ENCODE measurements at regions not wholly inside any gene's neighbourhood (a gene's known extent, or its start where the extent isn't known, plus 50 kb on each side); places are given as distances from the start of the nearest gene placed in this dataset.

DNA sequence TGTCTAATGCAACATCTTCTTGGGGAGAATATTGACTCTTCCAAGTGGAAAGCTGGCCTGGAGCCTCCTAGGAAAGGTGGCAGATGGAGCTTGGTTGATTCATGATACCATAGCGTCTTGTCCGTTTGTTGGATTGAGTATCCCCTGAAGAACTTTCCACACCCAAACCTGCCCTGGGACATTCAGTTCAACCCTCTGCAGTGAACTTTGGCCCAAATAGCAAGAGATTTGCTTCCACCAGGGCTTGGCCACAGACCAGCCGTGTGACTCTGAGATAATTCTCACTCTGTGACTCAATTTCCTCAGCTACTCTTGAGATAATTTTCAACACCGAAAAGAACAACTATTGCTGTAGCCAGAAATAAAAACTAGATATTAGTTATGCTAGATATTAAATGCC lies 108.0 kb upstream of the RAD23B start:
- H3K79me2 ChIP-seq (ENCODE audit: low read length), result no peaks in the 10 kb centered on the region
- no peaks in the 10 kb centered on the region for H3K9me2 ChIP-seq (replicated peaks; ENCODE audit: insufficient read depth, low read length)
- H3K27ac ChIP-seq (ENCODE audit: low read length), result no peak overlapping the region
- H2AFZ ChIP-seq (ENCODE audit: low read length), result no peak overlapping the region
- DNase-seq, result no peak
- H3K4me3 ChIP-seq (ENCODE audit: low read length), result no peak overlapping the region
- H3K36me3 ChIP-seq (ENCODE audit: insufficient read depth, low read length), result no peaks in the 10 kb centered on the region
- H3K4me2 ChIP-seq (ENCODE audit: low read depth, low read length, poor library complexity, severe bottlenecking), result no peak overlapping the region
- H3K9ac ChIP-seq (ENCODE audit: low read length), result no peak overlapping the region
- no peaks in the 10 kb centered on the region for H3K27me3 ChIP-seq (ENCODE audit: low read length)
- no peaks in the 10 kb centered on the region for H3K4me1 ChIP-seq (ENCODE audit: low read length)
- H3K9me3 ChIP-seq (ENCODE audit: low read length), result no peaks in the 10 kb centered on the region
- no peaks in the 10 kb centered on the region for H4K20me1 ChIP-seq (ENCODE audit: insufficient read depth, low read depth, low read length)

DNA sequence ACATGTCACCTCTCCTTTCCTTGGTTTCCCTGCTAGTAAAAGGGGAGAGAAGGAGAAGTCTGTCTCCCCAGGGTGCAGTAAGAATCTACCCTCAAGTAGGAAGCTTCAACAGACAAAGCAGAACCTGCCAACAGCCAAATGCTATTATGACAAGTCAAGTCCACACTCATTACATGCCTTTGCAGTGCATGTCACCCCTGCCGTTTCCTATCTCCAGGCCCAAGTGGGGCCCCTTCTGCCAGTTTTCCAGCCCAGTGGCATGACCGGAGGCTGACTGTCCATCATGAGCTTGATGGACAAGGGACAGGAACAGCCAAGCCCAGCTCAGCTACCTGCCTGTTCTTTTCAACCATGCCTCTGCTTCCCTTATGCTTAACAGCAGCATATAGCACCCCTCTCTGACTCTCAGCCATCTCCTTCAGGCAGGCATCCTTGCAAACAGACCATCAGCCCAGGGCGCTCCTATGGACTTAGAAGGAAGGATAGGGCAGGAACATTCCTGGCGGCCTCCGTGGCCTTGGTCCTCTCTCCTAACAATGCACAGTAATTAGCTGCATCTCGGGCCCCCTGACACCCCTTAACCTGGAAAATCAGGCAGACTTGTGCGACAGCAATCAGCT lies 107.2 kb upstream of the RAD23B start:
- Histone ChIP-seq H3K9me3 (ENCODE audit: low read length) (no peaks in the 10 kb centered on the region), H3K27me3 (ENCODE audit: low read length) (no peaks in the 10 kb centered on the region), H3K36me3 (ENCODE audit: insufficient read depth, low read length) (no peaks in the 10 kb centered on the region), H3K9me2 (replicated peaks; ENCODE audit: insufficient read depth, low read length) (no peaks in the 10 kb centered on the region), H3K9ac (ENCODE audit: low read length) (no peak overlapping the region), H3K27ac (ENCODE audit: low read length) (no peak overlapping the region), H3K4me3 (ENCODE audit: low read length) (no peak overlapping the region), H3K79me2 (ENCODE audit: low read length) (no peaks in the 10 kb centered on the region), H4K20me1 (ENCODE audit: insufficient read depth, low read depth, low read length) (no peaks in the 10 kb centered on the region), H2AFZ (ENCODE audit: low read length) (no peak overlapping the region), H3K4me1 (ENCODE audit: low read length) (no peaks in the 10 kb centered on the region), H3K4me2 (ENCODE audit: low read depth, low read length, poor library complexity, severe bottlenecking) (no peak overlapping the region)
- no peak for DNase-seq

DNA sequence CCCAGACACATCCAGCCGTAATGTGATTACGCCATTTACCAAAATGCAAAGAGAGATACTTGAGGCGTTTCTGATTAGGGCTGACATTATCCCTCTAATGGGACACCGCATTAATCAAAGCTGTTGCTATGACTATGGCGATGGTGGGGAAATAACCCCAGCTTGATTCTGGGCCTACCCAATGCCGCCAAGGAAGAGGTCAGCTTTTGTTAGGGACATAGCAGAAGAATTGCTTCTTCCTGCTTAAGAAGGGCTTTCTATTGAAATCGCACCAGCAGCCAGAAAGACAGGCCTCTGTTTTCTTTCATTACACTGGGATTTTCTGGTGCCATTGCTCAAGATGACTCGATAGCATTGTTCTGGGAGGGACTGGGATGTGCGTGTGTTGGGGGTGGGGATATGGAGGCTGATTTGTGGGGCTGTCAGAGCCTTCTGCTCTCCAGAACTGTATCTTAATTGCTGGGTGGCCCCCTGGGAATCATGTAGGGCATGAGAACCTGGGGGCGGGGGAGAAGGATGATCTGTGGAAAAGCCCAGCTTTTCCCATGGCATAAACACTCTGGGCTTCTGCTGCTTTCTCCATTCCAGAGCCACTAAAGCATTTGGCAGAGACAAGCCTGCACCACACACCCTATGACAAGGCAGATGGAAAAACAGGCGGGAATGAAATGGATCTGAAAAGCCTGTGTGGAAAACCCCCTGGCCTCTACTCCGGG lies 106.5 kb upstream of the RAD23B start:
- H3K4me3 ChIP-seq (ENCODE audit: low read length), result no peak overlapping the region
- H2AFZ ChIP-seq (ENCODE audit: low read length), result no peak overlapping the region
- H3K27me3 ChIP-seq (ENCODE audit: low read length), result no peaks in the 10 kb centered on the region
- no peak overlapping the region for H3K9ac ChIP-seq (ENCODE audit: low read length)
- H4K20me1 ChIP-seq (ENCODE audit: insufficient read depth, low read depth, low read length), result no peaks in the 10 kb centered on the region
- no peaks in the 10 kb centered on the region for H3K79me2 ChIP-seq (ENCODE audit: low read length)
- H3K27ac ChIP-seq (ENCODE audit: low read length), result no peak overlapping the region
- H3K9me3 ChIP-seq (ENCODE audit: low read length), result no peaks in the 10 kb centered on the region
- H3K4me1 ChIP-seq (ENCODE audit: low read length), result no peaks in the 10 kb centered on the region
- DNase-seq, result no peak
- H3K9me2 ChIP-seq (replicated peaks; ENCODE audit: insufficient read depth, low read length), result no peaks in the 10 kb centered on the region
- no peak overlapping the region for H3K4me2 ChIP-seq (ENCODE audit: low read depth, low read length, poor library complexity, severe bottlenecking)
- H3K36me3 ChIP-seq (ENCODE audit: insufficient read depth, low read length), result no peaks in the 10 kb centered on the region

DNA sequence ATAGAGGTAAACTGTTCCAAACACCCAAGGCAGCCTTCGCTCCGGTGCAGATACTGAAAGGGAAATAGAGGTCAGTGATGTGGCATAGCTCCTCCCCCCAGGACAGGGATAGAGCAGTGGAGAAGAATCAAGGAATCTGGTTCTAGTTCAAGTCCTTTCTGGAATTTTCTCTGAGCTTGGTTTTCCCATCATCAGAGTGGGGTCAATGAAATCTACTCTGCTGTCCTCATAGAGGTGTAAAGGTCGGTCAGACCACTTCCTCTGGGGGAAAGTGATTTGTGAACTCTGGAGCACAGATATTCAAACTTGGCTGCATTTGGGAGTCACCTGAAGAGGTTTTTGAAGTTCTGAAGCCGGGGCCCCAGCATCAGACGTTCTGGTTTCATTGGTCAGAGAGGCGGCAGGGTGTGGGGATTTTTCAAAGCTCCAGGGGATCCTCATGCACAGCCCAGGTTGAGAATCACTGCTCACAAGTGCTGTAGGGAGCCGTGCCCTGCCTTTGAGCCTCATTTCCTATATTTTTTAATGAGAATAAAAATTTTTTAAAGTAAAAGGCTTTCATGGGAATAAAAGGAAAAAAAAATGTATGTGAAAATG lies 105.7 kb upstream of the RAD23B start:
- H3K4me1 ChIP-seq (ENCODE audit: low read length), result no peaks in the 10 kb centered on the region
- H3K36me3 ChIP-seq (ENCODE audit: insufficient read depth, low read length), result no peaks in the 10 kb centered on the region
- H3K9me2 ChIP-seq (replicated peaks; ENCODE audit: insufficient read depth, low read length), result no peaks in the 10 kb centered on the region
- no peaks in the 10 kb centered on the region for H4K20me1 ChIP-seq (ENCODE audit: insufficient read depth, low read depth, low read length)
- H3K27me3 ChIP-seq (ENCODE audit: low read length), result no peaks in the 10 kb centered on the region
- DNase-seq, result no peak
- H3K9me3 ChIP-seq (ENCODE audit: low read length), result no peaks in the 10 kb centered on the region
- H3K9ac ChIP-seq (ENCODE audit: low read length), result no peak overlapping the region
- H3K4me3 ChIP-seq (ENCODE audit: low read length), result no peak overlapping the region
- no peak overlapping the region for H2AFZ ChIP-seq (ENCODE audit: low read length)
- H3K79me2 ChIP-seq (ENCODE audit: low read length), result no peaks in the 10 kb centered on the region
- no peak overlapping the region for H3K27ac ChIP-seq (ENCODE audit: low read length)
- no peak overlapping the region for H3K4me2 ChIP-seq (ENCODE audit: low read depth, low read length, poor library complexity, severe bottlenecking)

DNA sequence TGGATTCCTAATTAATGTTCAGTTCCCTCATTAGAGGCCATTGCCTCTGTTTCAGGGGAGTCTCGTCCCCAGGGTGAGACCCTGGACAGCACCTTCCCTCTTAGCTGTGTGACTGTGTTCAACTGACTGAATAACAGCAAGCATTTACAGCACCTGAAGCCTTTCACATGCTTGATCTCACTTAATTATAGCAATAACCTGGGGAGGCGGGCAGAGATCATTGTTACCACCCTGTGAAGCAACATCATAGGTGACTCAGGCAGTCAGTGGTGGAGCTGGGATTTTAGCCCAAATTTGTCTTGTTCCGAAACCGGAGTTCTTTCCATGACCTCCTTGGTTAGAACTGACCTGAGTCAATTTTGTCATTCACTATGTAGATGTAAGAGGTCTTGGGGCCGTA lies 105.2 kb upstream of the RAD23B start:
- no peaks in the 10 kb centered on the region for H3K9me3 ChIP-seq (ENCODE audit: low read length)
- no peaks in the 10 kb centered on the region for H3K79me2 ChIP-seq (ENCODE audit: low read length)
- H3K9ac ChIP-seq (ENCODE audit: low read length), result no peak overlapping the region
- H3K9me2 ChIP-seq (replicated peaks; ENCODE audit: insufficient read depth, low read length), result no peaks in the 10 kb centered on the region
- H3K27ac ChIP-seq (ENCODE audit: low read length), result no peak overlapping the region
- no peak overlapping the region for H3K4me3 ChIP-seq (ENCODE audit: low read length)
- no peak overlapping the region for H3K4me2 ChIP-seq (ENCODE audit: low read depth, low read length, poor library complexity, severe bottlenecking)
- H3K27me3 ChIP-seq (ENCODE audit: low read length), result no peaks in the 10 kb centered on the region
- no peaks in the 10 kb centered on the region for H3K36me3 ChIP-seq (ENCODE audit: insufficient read depth, low read length)
- DNase-seq, result no peak
- H4K20me1 ChIP-seq (ENCODE audit: insufficient read depth, low read depth, low read length), result no peaks in the 10 kb centered on the region
- no peaks in the 10 kb centered on the region for H3K4me1 ChIP-seq (ENCODE audit: low read length)
- no peak overlapping the region for H2AFZ ChIP-seq (ENCODE audit: low read length)

DNA sequence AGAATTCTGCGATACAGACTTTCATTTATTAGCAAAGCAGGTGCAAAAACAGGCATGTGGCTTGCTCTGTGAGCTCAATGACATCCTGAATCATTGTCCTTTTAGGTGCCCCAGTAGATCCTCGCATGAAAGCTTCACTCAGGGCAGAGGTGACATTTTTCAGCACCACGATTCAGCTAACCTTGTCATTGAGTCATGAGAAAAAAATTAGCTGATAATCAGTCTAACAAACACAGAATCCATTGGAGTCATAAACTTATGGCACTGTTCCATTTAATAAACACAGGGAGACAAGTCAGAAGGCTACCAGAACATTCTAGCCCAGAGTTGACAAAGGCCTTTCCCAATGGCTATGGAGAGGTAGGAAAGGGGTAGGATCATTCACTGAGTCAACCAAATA lies 104.8 kb upstream of the RAD23B start:
- no peak overlapping the region for H3K9ac ChIP-seq (ENCODE audit: low read length)
- no peaks in the 10 kb centered on the region for H3K9me2 ChIP-seq (replicated peaks; ENCODE audit: insufficient read depth, low read length)
- H4K20me1 ChIP-seq (ENCODE audit: insufficient read depth, low read depth, low read length), result no peaks in the 10 kb centered on the region
- no peak for DNase-seq
- no peaks in the 10 kb centered on the region for H3K36me3 ChIP-seq (ENCODE audit: insufficient read depth, low read length)
- H3K79me2 ChIP-seq (ENCODE audit: low read length), result no peaks in the 10 kb centered on the region
- no peak overlapping the region for H2AFZ ChIP-seq (ENCODE audit: low read length)
- no peak overlapping the region for H3K4me3 ChIP-seq (ENCODE audit: low read length)
- H3K27ac ChIP-seq (ENCODE audit: low read length), result no peak overlapping the region
- no peaks in the 10 kb centered on the region for H3K4me1 ChIP-seq (ENCODE audit: low read length)
- H3K9me3 ChIP-seq (ENCODE audit: low read length), result no peaks in the 10 kb centered on the region
- no peak overlapping the region for H3K4me2 ChIP-seq (ENCODE audit: low read depth, low read length, poor library complexity, severe bottlenecking)
- no peaks in the 10 kb centered on the region for H3K27me3 ChIP-seq (ENCODE audit: low read length)

DNA sequence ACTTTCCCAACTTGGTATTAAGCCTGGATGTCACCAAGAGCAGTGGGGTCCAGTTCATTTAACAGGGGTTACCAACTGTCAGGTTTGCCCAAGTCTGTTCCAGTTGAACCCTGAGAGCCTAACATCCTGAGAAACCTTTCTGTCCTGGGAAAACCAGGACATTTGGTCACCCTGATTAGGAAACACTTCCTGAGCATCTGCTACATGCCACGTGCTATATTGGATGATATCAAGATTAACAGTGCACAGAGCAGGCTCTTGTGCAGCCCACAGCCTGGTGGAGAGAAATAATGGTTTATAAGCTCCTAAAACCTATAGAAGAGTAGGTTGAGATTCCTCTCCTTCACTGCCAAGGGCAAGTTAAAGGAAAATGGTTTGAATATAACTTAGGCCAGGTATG lies 102.9 kb upstream of the RAD23B start:
- H2AFZ ChIP-seq (ENCODE audit: low read length), result no peak overlapping the region
- no peaks in the 10 kb centered on the region for H3K9me3 ChIP-seq (ENCODE audit: low read length)
- H3K4me2 ChIP-seq (ENCODE audit: low read depth, low read length, poor library complexity, severe bottlenecking), result no peak overlapping the region
- no peaks in the 10 kb centered on the region for H3K27me3 ChIP-seq (ENCODE audit: low read length)
- no peaks in the 10 kb centered on the region for H3K9me2 ChIP-seq (replicated peaks; ENCODE audit: insufficient read depth, low read length)
- H3K9ac ChIP-seq (ENCODE audit: low read length), result no peak overlapping the region
- no peaks in the 10 kb centered on the region for H3K36me3 ChIP-seq (ENCODE audit: insufficient read depth, low read length)
- H4K20me1 ChIP-seq (ENCODE audit: insufficient read depth, low read depth, low read length), result no peaks in the 10 kb centered on the region
- H3K79me2 ChIP-seq (ENCODE audit: low read length), result no peaks in the 10 kb centered on the region
- H3K27ac ChIP-seq (ENCODE audit: low read length), result no peak overlapping the region
- no peak for DNase-seq
- H3K4me1 ChIP-seq (ENCODE audit: low read length), result no peaks in the 10 kb centered on the region
- no peak overlapping the region for H3K4me3 ChIP-seq (ENCODE audit: low read length)

DNA sequence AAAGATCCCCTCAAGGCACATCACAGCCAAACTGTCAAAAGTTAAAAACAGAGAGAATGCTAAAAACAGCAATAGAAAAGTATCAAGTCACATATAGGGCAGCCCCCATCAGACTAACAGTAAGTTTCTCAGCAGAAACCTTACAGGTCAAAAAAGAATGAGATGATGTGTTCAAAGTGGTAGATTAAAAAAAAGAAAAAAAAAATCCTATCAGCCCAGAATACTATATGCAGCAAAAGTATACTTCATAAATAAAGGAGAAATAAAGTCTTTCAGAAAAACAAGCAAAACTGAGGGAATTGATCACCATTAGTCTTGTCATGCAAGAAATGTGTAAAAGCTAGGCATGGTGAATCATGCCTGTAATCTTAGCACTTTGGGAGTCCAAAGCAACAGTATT lies 99.9 kb upstream of the RAD23B start:
- no peaks in the 10 kb centered on the region for H4K20me1 ChIP-seq (ENCODE audit: insufficient read depth, low read depth, low read length)
- no peaks in the 10 kb centered on the region for H3K27me3 ChIP-seq (ENCODE audit: low read length)
- no peak overlapping the region for H3K9ac ChIP-seq (ENCODE audit: low read length)
- no peak for DNase-seq
- H3K4me1 ChIP-seq (ENCODE audit: low read length), result no peaks in the 10 kb centered on the region
- no peak overlapping the region for H3K27ac ChIP-seq (ENCODE audit: low read length)
- H3K4me2 ChIP-seq (ENCODE audit: low read depth, low read length, poor library complexity, severe bottlenecking), result no peak overlapping the region
- H2AFZ ChIP-seq (ENCODE audit: low read length), result no peak overlapping the region
- no peaks in the 10 kb centered on the region for H3K36me3 ChIP-seq (ENCODE audit: insufficient read depth, low read length)
- no peak overlapping the region for H3K4me3 ChIP-seq (ENCODE audit: low read length)
- H3K9me2 ChIP-seq (replicated peaks; ENCODE audit: insufficient read depth, low read length), result no peaks in the 10 kb centered on the region
- H3K9me3 ChIP-seq (ENCODE audit: low read length), result no peaks in the 10 kb centered on the region
- H3K79me2 ChIP-seq (ENCODE audit: low read length), result no peaks in the 10 kb centered on the region
